ENCODE measurements at regions not wholly inside any gene's neighbourhood (a gene's known extent, or its start where the extent isn't known, plus 50 kb on each side); places are given as distances from the start of the nearest gene placed in this dataset.

- H3K9me2 ChIP-seq (ENCODE audit: insufficient read depth): no peaks in the 10 kb centered on the region
- no peak overlapping the region for H3K4me3 ChIP-seq (replicated peaks in 1 of 2; ENCODE audit: low read depth in 1 of 2, low read length in 2 of 2)
- no peak overlapping the region for H3K4me2 ChIP-seq (ENCODE audit: low read length)
- no peak for TF ChIP-seq CBX3 (IDR thresholded peaks at IDR 0.05; ENCODE audit: low read depth)
- no peak for TF ChIP-seq RAD21 (IDR thresholded peaks at IDR 0.05; ENCODE audit: low read depth)
- TF ChIP-seq, protein P1, sequence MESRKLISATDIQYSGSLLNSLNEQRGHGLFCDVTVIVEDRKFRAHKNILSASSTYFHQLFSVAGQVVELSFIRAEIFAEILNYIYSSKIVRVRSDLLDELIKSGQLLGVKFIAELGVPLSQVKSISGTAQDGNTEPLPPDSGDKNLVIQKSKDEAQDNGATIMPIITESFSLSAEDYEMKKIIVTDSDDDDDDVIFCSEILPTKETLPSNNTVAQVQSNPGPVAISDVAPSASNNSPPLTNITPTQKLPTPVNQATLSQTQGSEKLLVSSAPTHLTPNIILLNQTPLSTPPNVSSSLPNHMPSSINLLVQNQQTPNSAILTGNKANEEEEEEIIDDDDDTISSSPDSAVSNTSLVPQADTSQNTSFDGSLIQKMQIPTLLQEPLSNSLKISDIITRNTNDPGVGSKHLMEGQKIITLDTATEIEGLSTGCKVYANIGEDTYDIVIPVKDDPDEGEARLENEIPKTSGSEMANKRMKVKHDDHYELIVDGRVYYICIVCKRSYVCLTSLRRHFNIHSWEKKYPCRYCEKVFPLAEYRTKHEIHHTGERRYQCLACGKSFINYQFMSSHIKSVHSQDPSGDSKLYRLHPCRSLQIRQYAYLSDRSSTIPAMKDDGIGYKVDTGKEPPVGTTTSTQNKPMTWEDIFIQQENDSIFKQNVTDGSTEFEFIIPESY (IDR thresholded peaks at IDR 0.05; ENCODE audit: extremely low read depth, insufficient replicate concordance, low read length): no peak
- no peak for TF ChIP-seq ZNF274 (IDR thresholded peaks at IDR 0.05; ENCODE audit: low read depth, low read length)
- no peak for TF ChIP-seq SIN3A (IDR thresholded peaks at IDR 0.05; ENCODE audit: low read depth)
- TF ChIP-seq JUND (IDR thresholded peaks at IDR 0.05): no peak
- no peak for TF ChIP-seq MAX (IDR thresholded peaks at IDR 0.05)
- TF ChIP-seq FOSL1 (IDR thresholded peaks at IDR 0.05; ENCODE audit: low read depth): no peak
- TF ChIP-seq ZFX (IDR thresholded peaks at IDR 0.05): no peak
- TF ChIP-seq YY1 (IDR thresholded peaks at IDR 0.05; ENCODE audit: extremely low read depth, insufficient replicate concordance, low read depth, low read length): no peak
- no peak for TF ChIP-seq EGR1 (IDR thresholded peaks at IDR 0.05; ENCODE audit: low read depth)
- no peak for TF ChIP-seq POLR2A (IDR thresholded peaks at IDR 0.05; ENCODE audit: borderline replicate concordance, extremely low read depth, insufficient read depth, insufficient read length)
- no peak for TF ChIP-seq TCF7L2 (IDR thresholded peaks at IDR 0.05; ENCODE audit: borderline replicate concordance, extremely low read depth, insufficient read depth, insufficient read length)
- ChIA-PET RAD21 (ENCODE audit: low non-redundant PET in 1 of 2, low total read pairs in 2 of 2, uncharacterized antibody in 2 of 2, unreplicated experiment in 2 of 2) (no interaction called here), POLR2A (no interaction called here), CTCF (no interaction called here)
- no peak overlapping the region for H2AFZ ChIP-seq (ENCODE audit: low read depth, low read length, poor library complexity, severe bottlenecking)
- intact Hi-C loops (cut with micrococcal nuclease): no loop called here
- no TSS peak for BruUV-seq (replicated peaks)
- ATAC-seq: no peak
- no peaks in the 10 kb centered on the region for H3K27me3 ChIP-seq (ENCODE audit: insufficient read depth, low read length)
- no peaks in the 10 kb centered on the region for H3K9me3 ChIP-seq (ENCODE audit: control insufficient read depth in 1 of 2, insufficient read depth in 1 of 2, low read depth in 1 of 2, low read length in 2 of 2)
- H3K4me1 ChIP-seq (ENCODE audit: control insufficient read depth in 1 of 2, insufficient read depth in 2 of 2, low read length in 2 of 2): no peaks in the 10 kb centered on the region
- no peaks in the 10 kb centered on the region for H3K79me2 ChIP-seq (ENCODE audit: insufficient read depth, low read length)
- DNase-seq (ENCODE audit: low read depth, low spot score): no peak
- H3K9ac ChIP-seq (ENCODE audit: low read length): no peak overlapping the region
- no peak overlapping the region for H3K27ac ChIP-seq (ENCODE audit: low read depth, low read length)
- H3K36me3 ChIP-seq (ENCODE audit: control insufficient read depth in 1 of 2, insufficient read depth in 2 of 2, low read length in 2 of 2): no peaks in the 10 kb centered on the region
- no peaks in the 10 kb centered on the region for H4K20me1 ChIP-seq (ENCODE audit: insufficient read depth)
Measured at GRCh38 chr12:58767496-58767895, 152.8 kb downstream of the LRIG3 start.
